ENCODE measurements at regions not wholly inside any gene's neighbourhood (a gene's known extent, or its start where the extent isn't known, plus 50 kb on each side); places are given as distances from the start of the nearest gene placed in this dataset.
"Not testable (repeated sequence)": the region's sequence is repeated elsewhere in the genome, so short reads cannot be mapped to it uniquely, and the experiment has no call there.

- no peak for DNase-seq
These were observed 52.6 kb upstream of the ICA1 start for GRCh38 chr7:8314566-8314965.

GRCh38 chr7:8319115-8319514 lies 57.1 kb upstream of the ICA1 start:
- no peak for DNase-seq

DNA sequence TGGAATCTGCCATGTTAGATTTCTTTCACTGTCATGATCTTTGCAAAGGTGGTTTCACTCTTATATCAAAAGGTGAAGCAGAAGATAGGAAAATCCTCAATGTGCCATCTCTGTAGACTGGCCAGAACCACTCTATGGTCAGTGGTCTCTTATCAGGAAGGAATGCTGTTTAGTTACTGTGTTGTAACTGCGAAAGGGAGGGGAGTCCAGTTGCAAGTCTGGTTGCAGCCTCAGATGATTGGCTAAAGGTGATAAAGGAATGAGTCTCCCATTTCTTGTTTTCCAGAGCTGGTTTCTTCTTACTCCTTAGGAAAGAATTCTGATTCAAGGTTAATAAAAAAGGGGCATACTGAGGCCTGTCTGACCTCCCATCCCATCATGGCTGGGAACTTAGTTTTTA lies 58.2 kb upstream of the ICA1 start:
- no peak for DNase-seq

DNA sequence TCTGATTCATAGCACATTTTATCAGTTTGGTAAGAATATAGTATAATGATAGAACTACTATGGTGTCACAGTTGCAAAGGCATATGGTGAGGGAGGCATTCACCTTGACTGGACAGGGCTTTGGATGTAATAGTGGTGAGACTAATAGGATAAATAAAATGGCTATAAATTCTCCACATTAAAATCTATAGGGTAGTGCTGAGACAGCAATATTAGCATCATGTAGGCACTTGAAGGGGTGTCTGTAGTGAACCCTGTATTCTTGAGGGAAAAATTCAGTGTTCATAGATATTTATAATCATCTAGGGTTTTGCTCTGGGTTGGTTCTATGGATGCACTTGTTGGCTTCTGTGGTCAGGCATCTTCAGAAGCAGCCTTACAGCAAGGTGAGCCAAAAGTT lies 59.3 kb upstream of the ICA1 start:
- no peak for DNase-seq

GRCh38 chr7:8322667-8323066 lies 60.7 kb upstream of the ICA1 start:
- DNase-seq = no peak

- DNase-seq = no peak
These were observed 63.1 kb upstream of the ICA1 start for GRCh38 chr7:8325067-8325466.

GRCh38 chr7:8327199-8327598 lies 65.2 kb upstream of the ICA1 start:
- no peak for DNase-seq

DNA sequence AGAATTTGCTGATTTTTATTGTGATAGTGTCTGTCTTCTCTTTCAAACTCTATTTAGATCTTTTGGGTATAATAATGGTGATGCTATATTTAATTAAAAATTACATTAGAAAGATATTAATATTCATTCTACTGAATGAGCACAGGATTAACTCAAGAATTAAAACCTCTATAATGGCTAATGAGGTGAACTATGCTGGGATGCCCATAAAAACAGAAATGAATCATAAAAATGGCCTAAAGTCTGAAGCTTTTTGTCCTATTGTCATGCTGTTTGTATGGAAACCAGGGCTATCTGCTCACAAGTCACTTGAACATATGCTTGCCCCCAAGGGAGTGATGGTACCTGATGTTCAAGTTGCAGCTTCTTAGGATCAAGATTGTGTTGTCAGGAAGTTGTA lies 76.2 kb upstream of the ICA1 start:
- no peak for DNase-seq

DNA sequence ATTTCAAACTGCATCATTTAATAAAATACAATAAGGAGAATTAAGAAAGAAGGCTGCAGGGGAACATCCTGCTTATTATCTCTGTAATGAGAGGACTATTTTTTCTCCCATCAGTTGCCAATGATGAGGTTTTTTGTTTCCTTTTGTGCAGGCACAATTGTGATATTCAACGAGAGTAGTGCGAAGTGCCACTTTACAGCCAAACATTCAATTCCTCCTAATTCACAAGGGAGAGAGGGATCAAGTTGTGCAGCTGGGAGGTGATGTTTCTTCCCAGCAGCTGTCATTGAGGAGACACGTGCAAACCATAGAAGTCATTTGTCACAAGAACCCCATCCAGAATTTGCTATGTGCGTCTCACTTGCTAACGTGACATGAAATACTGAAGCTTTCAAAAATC lies 81.6 kb upstream of the ICA1 start:
- DNase-seq = no peak

DNA sequence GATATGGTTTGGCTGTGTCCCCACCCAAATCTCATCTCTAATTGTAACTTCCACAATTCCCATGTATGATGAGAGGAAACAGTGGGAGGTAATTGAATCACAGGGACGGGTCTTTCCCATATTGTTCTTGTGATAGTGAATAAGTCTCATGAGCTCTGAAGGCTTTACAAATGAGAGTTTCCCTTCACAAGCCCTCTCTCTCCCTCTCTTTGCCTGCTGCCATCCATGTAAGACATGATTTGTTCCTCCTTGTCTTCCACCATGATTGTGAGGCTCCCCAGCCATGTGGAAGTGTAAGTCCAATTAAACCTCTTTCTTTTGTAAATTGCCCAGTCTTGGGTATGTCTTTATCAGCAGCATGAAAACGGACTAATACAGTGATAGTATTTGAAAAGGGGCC lies 85.4 kb upstream of the ICA1 start:
- DNase-seq = not testable (repeated sequence)

- DNase-seq = not testable (repeated sequence)
These were observed 81.8 kb upstream of the NXPH1 start for GRCh38 chr7:8351654-8352053.

- DNase-seq = no peak
These were observed 79.4 kb upstream of the NXPH1 start for GRCh38 chr7:8353991-8354390.

GRCh38 chr7:8354503-8354902 lies 78.9 kb upstream of the NXPH1 start:
- DNase-seq = no peak

DNA sequence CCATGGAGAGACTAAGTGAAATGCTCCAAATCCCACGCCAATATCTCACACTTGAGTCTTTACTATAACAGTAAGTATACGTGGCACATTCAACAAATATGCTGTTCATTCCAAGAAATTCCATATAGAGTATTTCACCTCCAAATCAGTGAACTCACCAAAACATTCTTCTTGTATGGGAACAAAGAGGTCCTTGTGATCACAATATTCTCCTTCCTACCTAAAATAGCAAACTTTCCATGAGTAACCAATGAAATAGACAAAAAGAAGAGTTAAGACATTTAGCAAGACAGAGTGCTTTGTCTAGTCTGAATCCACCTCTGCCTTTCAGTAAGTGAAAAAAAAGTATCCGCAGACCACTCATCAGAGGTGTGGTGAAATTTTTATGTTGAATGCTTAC lies 77.3 kb upstream of the NXPH1 start:
- DNase-seq = no peak

- DNase-seq = no peak
These were observed 75.9 kb upstream of the NXPH1 start for GRCh38 chr7:8357536-8357935.

DNA sequence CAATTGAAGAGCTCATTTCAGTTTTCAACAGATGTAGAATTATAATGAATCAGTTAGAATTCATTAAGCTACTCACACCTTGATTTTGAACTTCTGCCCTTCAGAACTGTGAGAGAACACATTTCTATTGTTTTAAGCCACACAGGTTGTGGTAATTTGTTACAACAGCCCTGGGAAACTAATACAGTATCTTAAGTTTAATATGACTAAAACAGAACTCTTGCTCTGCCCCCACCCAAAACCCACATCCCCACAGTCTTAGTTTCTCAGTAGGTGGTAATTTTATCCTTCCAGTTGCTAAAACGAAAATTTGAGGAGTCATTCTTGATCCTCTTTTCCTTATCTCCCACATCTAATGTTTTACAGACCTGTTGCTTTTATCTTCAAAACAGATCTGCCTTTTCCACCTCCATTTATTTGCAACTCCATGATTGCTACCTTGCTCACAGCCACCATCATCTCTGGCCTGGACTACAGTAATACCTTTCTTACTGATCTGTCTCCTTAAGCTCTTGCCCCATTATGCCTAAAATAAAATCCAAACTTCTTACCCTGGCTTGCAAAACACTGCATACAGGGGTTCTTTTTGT lies 72.8 kb upstream of the NXPH1 start:
- no peak for DNase-seq

DNA sequence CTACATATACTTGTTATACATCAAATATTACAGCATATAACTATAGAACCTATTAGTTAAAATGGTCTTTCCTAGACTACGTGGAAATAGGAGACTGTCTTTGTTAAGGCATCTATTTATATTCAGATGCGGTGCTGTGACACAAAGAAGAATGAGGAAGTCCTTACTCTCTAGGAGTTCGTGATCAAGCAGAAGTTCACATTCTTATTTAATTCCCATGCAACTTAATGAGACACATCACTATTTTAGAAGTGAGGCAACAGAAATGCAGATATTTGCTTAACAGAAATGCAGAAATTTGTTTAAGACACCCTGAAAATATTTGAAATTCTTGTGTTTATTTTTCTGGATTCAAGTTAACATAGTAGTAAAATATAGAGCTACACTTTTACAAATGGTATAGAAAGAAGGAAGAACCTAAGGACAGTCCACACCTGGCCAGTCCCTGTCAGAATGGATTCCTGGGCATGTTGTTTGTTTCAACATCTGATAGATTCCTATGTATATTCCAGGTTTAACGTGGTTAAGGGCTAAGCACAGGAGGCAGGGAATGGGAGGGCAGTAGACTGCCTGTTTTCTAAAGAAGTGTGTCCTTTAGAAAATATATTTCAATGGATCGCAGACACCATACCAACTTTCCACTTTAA lies 70.6 kb upstream of the NXPH1 start:
- DNase-seq = no peak

- DNase-seq = no peak
These were observed 69.9 kb upstream of the NXPH1 start for GRCh38 chr7:8363407-8364015.

DNA sequence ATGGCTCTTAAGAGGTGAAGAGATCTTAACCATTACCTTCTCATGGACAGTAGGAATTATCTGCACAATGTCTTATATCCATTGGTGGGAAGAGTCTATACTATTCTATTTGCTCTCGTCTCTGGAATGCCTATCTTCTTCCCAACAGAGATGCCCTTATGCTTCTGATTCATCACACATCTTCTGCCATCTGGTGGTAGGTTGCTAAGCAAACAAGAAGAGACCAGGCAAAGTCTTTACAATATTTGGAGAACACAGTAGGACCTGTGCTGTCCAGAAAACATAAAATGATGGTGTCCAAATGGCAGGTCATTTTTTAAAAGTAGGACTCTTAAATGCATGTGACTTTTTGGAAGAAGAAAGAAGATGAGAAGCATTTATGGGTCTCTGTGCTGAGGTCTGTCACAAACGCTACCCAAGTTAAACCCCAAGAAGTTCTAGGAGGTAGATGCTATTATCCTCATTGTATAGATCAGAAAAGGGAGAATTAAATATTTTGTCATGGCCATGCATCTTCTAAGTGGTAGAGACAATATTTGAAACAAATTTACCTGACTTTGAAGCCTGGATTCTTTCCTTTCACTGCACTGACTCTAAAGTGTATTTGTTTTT lies 67.8 kb upstream of the NXPH1 start:
- DNase-seq = peak; percentile 0

DNA sequence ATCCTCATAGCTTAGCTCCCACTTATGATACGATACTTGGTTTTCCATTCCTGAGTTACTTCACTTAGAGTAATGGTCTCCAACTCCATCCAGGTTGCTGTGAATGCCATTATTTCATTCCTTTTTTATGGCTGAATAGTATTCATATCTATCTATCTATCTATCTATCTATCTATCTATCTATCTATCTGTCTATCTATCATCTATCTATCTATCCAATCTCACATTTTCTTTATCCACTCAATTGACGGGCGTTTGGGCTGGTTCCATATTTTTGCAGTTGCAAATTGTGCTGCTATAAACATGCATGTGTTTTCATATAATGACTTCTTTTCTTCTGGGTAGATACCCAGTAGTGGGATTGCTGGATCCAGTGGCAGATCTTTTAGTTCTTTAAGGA lies 65.4 kb upstream of the NXPH1 start:
- DNase-seq = not testable (repeated sequence)

GRCh38 chr7:8371742-8372141 lies 61.7 kb upstream of the NXPH1 start:
- DNase-seq = no peak

GRCh38 chr7:8373851-8374250 lies 59.6 kb upstream of the NXPH1 start:
- DNase-seq = no peak

GRCh38 chr7:8378349-8379019 lies 54.9 kb upstream of the NXPH1 start:
- no peak for DNase-seq

- no peak for DNase-seq
These were observed 54.1 kb upstream of the NXPH1 start for GRCh38 chr7:8379264-8379663.

All from EL (cell line).